ENCODE measurements at regions not wholly inside any gene's neighbourhood (a gene's known extent, or its start where the extent isn't known, plus 50 kb on each side); places are given as distances from the start of the nearest gene placed in this dataset.
A peak's percentile ranks its signal among the peaks of the same experiment; 100 is the strongest.
"Not testable (repeated sequence)": the region's sequence is repeated elsewhere in the genome, so short reads cannot be mapped to it uniquely, and the experiment has no call there.

DNA sequence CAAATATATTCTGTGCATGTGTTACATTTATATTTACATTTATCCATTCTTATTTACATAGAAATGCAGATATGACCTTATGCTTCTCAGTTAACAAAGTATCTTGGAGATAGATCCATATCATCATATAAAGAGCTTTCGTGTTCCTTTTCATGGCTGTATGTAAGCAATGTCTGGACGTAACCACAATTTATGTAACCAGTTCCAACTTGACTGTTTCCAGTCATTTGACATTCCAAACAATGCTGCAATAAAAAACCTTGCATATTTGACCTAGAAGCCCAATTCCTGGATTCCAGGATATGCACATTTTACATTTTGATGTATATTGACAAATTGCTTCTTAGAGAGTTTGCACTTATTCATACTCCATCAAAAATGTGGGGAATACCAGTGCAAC, 113.7 kb upstream of the F13A1 start:
- H3K4me1 Mint-ChIP-seq: no peaks in the 10 kb centered on the region
- peaks cover 0 to 11% (median 3%) of the 10 kb centered on the region in 7 donors for H3K9me3 Mint-ChIP-seq
- no peaks in the 10 kb centered on the region for H3K27me3 Mint-ChIP-seq
- H3K27ac Mint-ChIP-seq: no peak overlapping the region
- peaks cover 4 to 12% of the 10 kb centered on the region in 2 donors for H3K36me3 Mint-ChIP-seq
- H3K4me3 Mint-ChIP-seq: no peak overlapping the region
- DNase-seq: no peak
- ATAC-seq (ENCODE audit: low read depth in 2 of 2): no peak

GRCh38 chr6:6434723-6435122, 114.3 kb upstream of the F13A1 start:
- Mint-ChIP-seq H3K9me3 (peaks cover 0 to 11% (median 3%) of the 10 kb centered on the region in 7 donors), H3K36me3 (peaks cover 4 to 12% of the 10 kb centered on the region in 2 donors), H3K27ac (no peak overlapping the region), H3K4me3 (no peak overlapping the region), H3K4me1 (no peaks in the 10 kb centered on the region), H3K27me3 (no peaks in the 10 kb centered on the region)
- no peak for DNase-seq
- ATAC-seq (ENCODE audit: low read depth in 2 of 2): no peak

GRCh38 chr6:6436366-6436765, 115.9 kb upstream of the F13A1 start:
- no peaks in the 10 kb centered on the region for H3K4me1 Mint-ChIP-seq

GRCh38 chr6:6436946-6437345, 116.5 kb upstream of the F13A1 start:
- peaks cover 0 to 3% (median 0%) of the 10 kb centered on the region in 3 donors for H3K27me3 Mint-ChIP-seq
- ATAC-seq (ENCODE audit: low read depth in 2 of 2): no peak
- no peak overlapping the region for H3K27ac Mint-ChIP-seq

More at GRCh38 chr6:6436366-6436765, 115.9 kb upstream of the F13A1 start:
- DNase-seq: no peak
- no peak for ATAC-seq (ENCODE audit: low read depth in 2 of 2)
- peaks cover 4 to 12% of the 10 kb centered on the region in 2 donors for H3K36me3 Mint-ChIP-seq
- H3K27ac Mint-ChIP-seq: no peak overlapping the region
- no peak overlapping the region for H3K4me3 Mint-ChIP-seq
- H3K9me3 Mint-ChIP-seq: peaks cover 0 to 18% (median 5%) of the 10 kb centered on the region in 7 donors
- H3K27me3 Mint-ChIP-seq: peaks cover 0 to 3% (median 0%) of the 10 kb centered on the region in 3 donors

DNA sequence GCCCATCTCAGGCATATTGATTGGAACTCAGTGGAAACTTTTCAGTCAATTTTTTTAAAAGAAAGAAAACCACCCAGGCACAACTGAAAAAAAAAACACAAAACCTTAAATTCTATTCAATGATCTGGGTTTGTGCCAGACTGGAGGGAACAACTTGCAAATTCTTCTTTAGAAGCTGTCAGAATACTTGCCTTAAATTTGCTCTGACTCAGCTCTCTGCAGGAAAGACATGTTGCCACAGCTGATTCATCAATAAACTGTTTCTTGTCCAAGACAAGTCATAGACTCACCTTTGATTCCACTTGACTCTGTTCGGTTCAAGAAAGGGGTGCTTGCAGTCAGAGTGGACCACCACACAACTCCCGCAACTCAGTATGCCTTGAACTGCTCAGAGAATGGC, 117.8 kb upstream of the F13A1 start:
- Mint-ChIP-seq H3K27ac (peak overlapping the region in 1 of 6 donors; percentile 60), H3K9me3 (peaks cover 0 to 29% (median 12%) of the 10 kb centered on the region in 7 donors), H3K36me3 (peaks cover 4 to 20% of the 10 kb centered on the region in 2 donors), H3K4me1 (no peaks in the 10 kb centered on the region), H3K4me3 (no peak overlapping the region), H3K27me3 (peaks cover 0 to 3% (median 0%) of the 10 kb centered on the region in 3 donors)
- DNase-seq (no peak), ATAC-seq (ENCODE audit: low read depth in 2 of 2) (no peak)

More at GRCh38 chr6:6436946-6437345, 116.5 kb upstream of the F13A1 start:
- DNase-seq: no peak
- Mint-ChIP-seq H3K9me3 (peaks cover 0 to 23% (median 6%) of the 10 kb centered on the region in 7 donors), H3K4me3 (no peak overlapping the region), H3K4me1 (no peaks in the 10 kb centered on the region), H3K36me3 (peaks cover 4 to 16% of the 10 kb centered on the region in 2 donors)

DNA sequence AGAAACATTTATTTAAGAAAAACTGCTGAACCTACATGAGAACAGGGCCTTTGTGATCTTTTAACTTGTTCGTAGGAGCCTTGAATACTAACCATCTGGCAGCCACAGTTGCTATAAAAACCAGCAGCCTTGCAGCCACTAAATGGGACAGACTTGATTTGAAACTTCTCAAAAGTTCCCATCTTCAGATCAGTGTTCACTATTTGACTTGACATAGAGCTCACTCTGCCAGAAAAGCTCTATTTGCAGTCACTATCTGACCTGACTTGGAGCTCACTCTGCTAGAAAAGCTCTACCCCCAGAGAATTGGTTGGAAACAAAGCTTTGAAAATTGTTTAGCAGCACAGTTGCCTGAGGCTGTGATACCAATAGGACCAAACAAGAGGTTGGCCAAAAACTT, 119.3 kb upstream of the F13A1 start:
- DNase-seq (no peak), ATAC-seq (ENCODE audit: low read depth in 2 of 2) (no peak)
- peaks cover 0 to 29% (median 12%) of the 10 kb centered on the region in 7 donors for H3K9me3 Mint-ChIP-seq
- H3K4me1 Mint-ChIP-seq: no peaks in the 10 kb centered on the region
- H3K27ac Mint-ChIP-seq: peak overlapping the region in 1 of 6 donors; percentile 57
- H3K36me3 Mint-ChIP-seq: peaks cover 4 to 20% of the 10 kb centered on the region in 2 donors
- H3K27me3 Mint-ChIP-seq: peaks cover 0 to 3% (median 0%) of the 10 kb centered on the region in 3 donors
- H3K4me3 Mint-ChIP-seq: no peak overlapping the region

DNA sequence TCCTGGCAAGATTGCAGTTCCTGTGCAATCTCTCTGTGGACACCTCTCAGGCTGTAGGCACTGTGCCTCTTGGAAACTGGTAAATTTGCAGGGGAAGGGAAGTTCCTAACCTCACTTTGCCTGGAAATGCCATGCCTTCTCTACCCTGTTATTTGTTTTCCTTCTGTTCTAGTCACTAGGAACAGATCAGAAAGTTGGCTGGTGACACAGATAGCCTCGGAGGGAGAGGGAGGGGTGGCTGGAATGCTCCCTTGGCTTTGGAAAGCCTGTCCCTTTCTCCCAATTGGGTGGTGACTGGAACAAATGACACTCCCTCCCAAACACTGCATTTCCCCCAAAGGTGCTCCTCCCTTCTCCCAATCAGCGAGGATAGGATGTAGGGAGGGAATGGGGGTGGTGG, 131.5 kb upstream of the F13A1 start:
- H3K27me3 Mint-ChIP-seq: peaks cover 19 to 29% (median 25%) of the 10 kb centered on the region in 3 donors
- no peak overlapping the region for H3K4me3 Mint-ChIP-seq
- ATAC-seq (ENCODE audit: low read depth in 2 of 2) (no peak), DNase-seq (no peak)
- no peak overlapping the region for H3K27ac Mint-ChIP-seq
- H3K36me3 Mint-ChIP-seq: no peaks in the 10 kb centered on the region
- H3K9me3 Mint-ChIP-seq: peaks cover 0 to 1% (median 0%) of the 10 kb centered on the region in 7 donors
- no peaks in the 10 kb centered on the region for H3K4me1 Mint-ChIP-seq

- Mint-ChIP-seq H3K9me3 (peaks cover 0 to 1% (median 0%) of the 10 kb centered on the region in 7 donors), H3K27me3 (peaks cover 19 to 29% (median 25%) of the 10 kb centered on the region in 3 donors), H3K4me3 (no peak overlapping the region), H3K27ac (no peak overlapping the region), H3K36me3 (no peaks in the 10 kb centered on the region), H3K4me1 (no peaks in the 10 kb centered on the region)
- DNase-seq (no peak), ATAC-seq (ENCODE audit: low read depth in 2 of 2) (no peak)
Observed at GRCh38 chr6:6453186-6453585, 132.7 kb upstream of the F13A1 start.

DNA sequence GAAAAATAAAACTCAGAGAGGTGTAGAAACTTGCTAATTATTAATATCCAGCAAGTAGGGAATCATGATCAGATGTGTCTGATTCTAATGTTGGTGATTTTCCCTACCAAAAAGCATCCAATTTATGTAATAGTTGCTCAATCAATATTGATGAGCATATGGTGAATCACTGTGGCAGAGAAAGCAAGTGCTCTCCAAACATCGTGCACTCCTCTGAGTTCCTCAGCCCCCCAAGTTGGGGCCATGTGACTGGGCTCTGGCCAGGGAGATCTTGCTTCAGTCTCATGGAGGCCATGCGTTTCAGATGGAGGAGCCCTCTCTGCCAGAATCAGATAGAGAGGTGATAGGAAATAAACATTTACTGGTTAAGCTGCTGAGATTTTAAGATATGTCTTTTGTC, 133.2 kb upstream of the LY86 start:
- H3K4me1 Mint-ChIP-seq: no peaks in the 10 kb centered on the region
- H3K27me3 Mint-ChIP-seq: peaks cover 24 to 32% (median 25%) of the 10 kb centered on the region in 3 donors
- H3K9me3 Mint-ChIP-seq: peaks cover 0 to 11% (median 4%) of the 10 kb centered on the region in 7 donors
- no peak for ATAC-seq (ENCODE audit: low read depth in 2 of 2)
- no peaks in the 10 kb centered on the region for H3K36me3 Mint-ChIP-seq
- no peak overlapping the region for H3K27ac Mint-ChIP-seq
- no peak overlapping the region for H3K4me3 Mint-ChIP-seq
- no peak for DNase-seq

DNA sequence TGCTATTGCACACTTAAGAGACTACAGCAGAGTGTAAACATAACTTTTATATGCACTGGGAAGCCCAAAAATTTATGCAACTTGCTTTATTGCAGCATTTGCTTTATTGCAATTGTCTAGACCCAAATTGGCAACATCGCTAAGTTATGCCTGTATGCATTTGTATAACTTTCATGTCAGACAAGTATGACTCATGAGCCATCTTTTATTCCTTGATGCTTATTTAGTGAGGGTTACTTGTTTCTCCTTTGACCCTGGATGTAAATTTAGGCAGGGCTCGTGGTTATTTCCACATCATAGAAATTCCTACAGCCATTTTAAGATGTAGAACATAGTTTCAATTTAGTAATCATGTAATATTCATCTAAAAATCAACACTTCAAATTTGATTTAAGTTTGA, 130.3 kb upstream of the LY86 start:
- DNase-seq: no peak
- Mint-ChIP-seq H3K36me3 (no peaks in the 10 kb centered on the region), H3K4me1 (peaks cover 0 to 4% (median 0%) of the 10 kb centered on the region in 3 donors), H3K4me3 (no peak overlapping the region), H3K27me3 (peaks cover 32 to 49% (median 34%) of the 10 kb centered on the region in 3 donors), H3K27ac (no peak overlapping the region), H3K9me3 (peaks cover 0 to 12% (median 5%) of the 10 kb centered on the region in 7 donors)
- no peak for ATAC-seq (ENCODE audit: low read depth in 2 of 2)

GRCh38 chr6:6459963-6460362, 128.6 kb upstream of the LY86 start:
- H3K36me3 Mint-ChIP-seq; H3K4me3 Mint-ChIP-seq; H3K4me1 Mint-ChIP-seq; H3K27ac Mint-ChIP-seq; ATAC-seq (ENCODE audit: low read depth in 2 of 2); DNase-seq: not testable (repeated sequence)
- Mint-ChIP-seq H3K9me3 (peaks cover 0 to 12% (median 5%) of the 10 kb centered on the region in 7 donors), H3K27me3 (peaks cover 18 to 42% (median 27%) of the 10 kb centered on the region in 3 donors)

DNA sequence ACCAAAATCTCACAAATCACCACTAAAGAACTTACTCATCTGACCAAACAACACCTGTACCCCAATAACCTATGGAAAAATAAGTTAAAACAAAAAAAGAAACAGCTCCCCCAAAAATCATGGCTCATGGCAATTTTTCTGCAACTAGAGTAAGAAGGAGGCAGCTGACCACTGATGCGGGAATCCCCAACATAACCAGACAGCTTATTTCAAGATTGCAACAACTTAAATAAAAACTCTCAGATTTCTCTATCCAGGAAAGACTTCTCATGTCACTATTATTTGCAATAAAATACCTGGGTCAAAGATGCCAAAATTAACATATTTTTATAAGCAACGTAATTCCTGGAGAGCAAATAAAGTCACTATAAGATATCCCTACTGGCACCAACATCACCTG, 128.1 kb upstream of the LY86 start:
- H3K27me3 Mint-ChIP-seq: peaks cover 18 to 45% (median 27%) of the 10 kb centered on the region in 3 donors
- no peak overlapping the region for H3K4me3 Mint-ChIP-seq

GRCh38 chr6:6461138-6461537, 127.4 kb upstream of the LY86 start:
- peaks cover 0 to 12% (median 5%) of the 10 kb centered on the region in 7 donors for H3K9me3 Mint-ChIP-seq
- DNase-seq (no peak), ATAC-seq (ENCODE audit: low read depth in 2 of 2) (no peak)
- peaks cover 18 to 47% (median 25%) of the 10 kb centered on the region in 3 donors for H3K27me3 Mint-ChIP-seq
- H3K27ac Mint-ChIP-seq: no peak overlapping the region
- no peaks in the 10 kb centered on the region for H3K36me3 Mint-ChIP-seq
- peaks cover 0 to 4% (median 0%) of the 10 kb centered on the region in 3 donors for H3K4me1 Mint-ChIP-seq
- H3K4me3 Mint-ChIP-seq: no peak overlapping the region

More for the DNA sequence above, 128.1 kb upstream of the LY86 start:
- H3K4me1 Mint-ChIP-seq: peaks cover 0 to 4% (median 0%) of the 10 kb centered on the region in 3 donors
- DNase-seq (no peak), ATAC-seq (ENCODE audit: low read depth in 2 of 2) (no peak)
- H3K9me3 Mint-ChIP-seq: peaks cover 0 to 12% (median 5%) of the 10 kb centered on the region in 7 donors
- H3K27ac Mint-ChIP-seq: no peak overlapping the region
- no peaks in the 10 kb centered on the region for H3K36me3 Mint-ChIP-seq

- peaks cover 6 to 12% (median 10%) of the 10 kb centered on the region in 7 donors for H3K9me3 Mint-ChIP-seq
- peaks cover 12 to 24% (median 13%) of the 10 kb centered on the region in 3 donors for H3K27me3 Mint-ChIP-seq
- ATAC-seq (ENCODE audit: low read depth in 2 of 2) (no peak), DNase-seq (no peak)
- H3K4me3 Mint-ChIP-seq: no peak overlapping the region
- peaks cover 0 to 5% (median under 1%) of the 10 kb centered on the region in 3 donors for H3K4me1 Mint-ChIP-seq
- no peak overlapping the region for H3K27ac Mint-ChIP-seq
- peaks cover 6 to 17% of the 10 kb centered on the region in 2 donors for H3K36me3 Mint-ChIP-seq
Observed at GRCh38 chr6:6466967-6467761, 121.4 kb upstream of the LY86 start.

Data from naive B cell (primary cell).